Tibial nerve (tissue), 3 donors: ENCODE measurements at regions not wholly inside any gene's neighbourhood (a gene's known extent, or its start where the extent isn't known, plus 50 kb on each side); places are given as distances from the start of the nearest gene placed in this dataset.

Experiments
- POLR2A ChIP-seq, 2 donors: fragments of 450-650 bp; IDR thresholded peaks; one replicate each; pipeline ENCODE4 v1.6.1; 2017; ENCODE audit warnings: antibody characterized with exemption in 2 of 2, mild to moderate bottlenecking in 2 of 2, moderate library complexity in 2 of 2
- TF ChIP-seq, protein P1 (sequence below), 5 experiments: fragments of 200-600 bp in 3 of 5; fragments of 450-650 bp in 2 of 5; sonication (generic) in 3 of 5; IDR thresholded peaks; one replicate each; pipeline ENCODE4 v1.5.1; 2016 to 2019; ENCODE audit warnings: antibody characterized with exemption in 5 of 5, mild to moderate bottlenecking in 3 of 5, moderate library complexity in 2 of 5

GRCh38 chr3:69499899-69500421, 114.1 kb upstream of the FRMD4B start:
- no peak for TF ChIP-seq POLR2A (IDR thresholded peaks at IDR 0.05)
- TF ChIP-seq, protein P1, sequence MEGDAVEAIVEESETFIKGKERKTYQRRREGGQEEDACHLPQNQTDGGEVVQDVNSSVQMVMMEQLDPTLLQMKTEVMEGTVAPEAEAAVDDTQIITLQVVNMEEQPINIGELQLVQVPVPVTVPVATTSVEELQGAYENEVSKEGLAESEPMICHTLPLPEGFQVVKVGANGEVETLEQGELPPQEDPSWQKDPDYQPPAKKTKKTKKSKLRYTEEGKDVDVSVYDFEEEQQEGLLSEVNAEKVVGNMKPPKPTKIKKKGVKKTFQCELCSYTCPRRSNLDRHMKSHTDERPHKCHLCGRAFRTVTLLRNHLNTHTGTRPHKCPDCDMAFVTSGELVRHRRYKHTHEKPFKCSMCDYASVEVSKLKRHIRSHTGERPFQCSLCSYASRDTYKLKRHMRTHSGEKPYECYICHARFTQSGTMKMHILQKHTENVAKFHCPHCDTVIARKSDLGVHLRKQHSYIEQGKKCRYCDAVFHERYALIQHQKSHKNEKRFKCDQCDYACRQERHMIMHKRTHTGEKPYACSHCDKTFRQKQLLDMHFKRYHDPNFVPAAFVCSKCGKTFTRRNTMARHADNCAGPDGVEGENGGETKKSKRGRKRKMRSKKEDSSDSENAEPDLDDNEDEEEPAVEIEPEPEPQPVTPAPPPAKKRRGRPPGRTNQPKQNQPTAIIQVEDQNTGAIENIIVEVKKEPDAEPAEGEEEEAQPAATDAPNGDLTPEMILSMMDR (IDR thresholded peaks at IDR 0.05) = no peak
